IPS-18a (cell line): ENCODE measurements at regions not wholly inside any gene's neighbourhood (a gene's known extent, or its start where the extent isn't known, plus 50 kb on each side); places are given as distances from the start of the nearest gene placed in this dataset.
"Not testable (repeated sequence)": the region's sequence is repeated elsewhere in the genome, so short reads cannot be mapped to it uniquely, and the experiment has no call there.

Experiments used
- H3K27ac ChIP-seq: one replicate; pipeline ENCODE4 v1.5.1; 2013; ENCODE audit warnings: low read length
- H3K27me3 ChIP-seq: one replicate; pipeline ENCODE4 v1.6.1; 2013; ENCODE audit warnings: mild to moderate bottlenecking, low read length; ENCODE audit not compliant: control insufficient read depth, insufficient read depth
- H3K36me3 ChIP-seq: one replicate; pipeline ENCODE4 v1.6.1; 2013; ENCODE audit warnings: low read depth, low read length; ENCODE audit not compliant: control insufficient read depth
- H3K4me1 ChIP-seq: one replicate; pipeline ENCODE4 v1.6.1; 2013; ENCODE audit warnings: low read depth, low read length; ENCODE audit not compliant: control insufficient read depth
- H3K4me3 ChIP-seq: one replicate; pipeline ENCODE4 v1.5.1; 2013; ENCODE audit warnings: low read length
- H3K9ac ChIP-seq: one replicate; pipeline ENCODE4 v1.6.1; 2013; ENCODE audit warnings: mild to moderate bottlenecking, low read length, moderate library complexity
- H3K9me3 ChIP-seq: one replicate; pipeline ENCODE4 v1.6.1; 2013; ENCODE audit warnings: low read depth, low read length; ENCODE audit not compliant: control insufficient read depth

DNA sequence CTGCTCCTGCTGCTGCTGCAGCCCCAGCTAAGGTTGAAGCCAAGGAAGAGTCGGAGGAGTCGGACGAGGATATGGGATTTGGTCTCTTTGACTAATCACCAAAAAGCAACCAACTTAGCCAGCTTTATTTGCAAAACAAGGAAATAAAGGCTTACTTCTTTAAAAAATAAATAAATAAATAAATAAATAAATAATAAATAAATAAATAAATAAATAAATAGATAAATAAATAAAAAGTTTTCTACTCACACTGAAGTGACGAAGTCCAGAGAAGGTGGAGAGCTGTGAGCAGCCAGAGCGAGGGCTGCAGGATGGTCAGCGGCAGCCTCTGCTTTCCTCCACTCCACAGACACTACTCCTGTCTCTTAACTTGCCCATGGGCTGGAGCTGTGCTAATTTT, 105.6 kb upstream of the ATL2 start:
- not testable (repeated sequence) for H3K9ac ChIP-seq, H3K4me1 ChIP-seq, H3K36me3 ChIP-seq, H3K27me3 ChIP-seq, H3K27ac ChIP-seq, H3K9me3 ChIP-seq, H3K4me3 ChIP-seq

DNA sequence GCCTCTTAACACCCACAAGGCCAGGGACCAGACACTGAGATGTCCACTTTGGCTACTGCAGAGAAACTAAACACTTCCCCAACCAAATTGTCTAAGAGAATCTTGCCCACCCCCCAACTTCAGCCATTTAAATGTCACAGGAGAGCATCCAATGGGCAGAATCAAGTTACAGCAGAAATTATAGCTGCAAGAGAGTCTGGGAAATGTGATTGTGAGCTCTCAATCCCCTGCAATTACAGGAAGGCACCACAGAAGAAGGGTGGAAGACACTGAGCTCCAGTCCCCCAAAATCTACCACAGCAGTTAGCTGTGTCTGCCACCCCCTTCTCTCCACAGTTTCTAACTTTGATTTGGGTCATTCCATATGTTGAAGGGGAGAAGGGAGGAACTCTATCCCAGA, 103.5 kb upstream of the ATL2 start:
- H3K4me3 ChIP-seq: no peak overlapping the region
- no peaks in the 10 kb centered on the region for H3K4me1 ChIP-seq
- no peaks in the 10 kb centered on the region for H3K36me3 ChIP-seq
- H3K27ac ChIP-seq: no peak overlapping the region
- H3K9ac ChIP-seq: no peak overlapping the region
- peaks cover 3% of the 10 kb centered on the region for H3K9me3 ChIP-seq
- no peaks in the 10 kb centered on the region for H3K27me3 ChIP-seq

DNA sequence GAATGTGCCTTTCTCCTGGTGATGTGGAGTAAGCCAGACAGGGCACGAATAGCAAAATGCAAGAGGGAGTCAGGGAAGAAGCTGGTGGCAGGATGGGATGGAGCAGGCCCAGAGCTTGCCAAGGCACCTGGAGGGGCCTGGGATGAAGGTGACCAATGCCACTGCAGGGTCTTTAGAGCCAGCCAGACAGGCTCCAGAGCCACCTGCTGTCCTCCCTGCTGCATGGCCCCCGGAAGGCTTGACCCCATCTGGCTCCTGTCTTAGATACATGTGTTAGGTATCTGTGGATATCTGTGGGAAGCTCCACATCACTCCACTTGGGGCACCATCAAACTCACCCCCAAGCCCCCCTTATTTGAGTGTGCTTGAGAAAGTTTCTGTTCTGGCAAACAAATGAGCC, 99.9 kb upstream of the ATL2 start:
- H3K9ac ChIP-seq: no peak overlapping the region
- no peaks in the 10 kb centered on the region for H3K27me3 ChIP-seq
- H3K4me1 ChIP-seq: no peaks in the 10 kb centered on the region
- no peaks in the 10 kb centered on the region for H3K36me3 ChIP-seq
- peaks cover 3% of the 10 kb centered on the region for H3K9me3 ChIP-seq
- no peak overlapping the region for H3K27ac ChIP-seq
- no peak overlapping the region for H3K4me3 ChIP-seq

DNA sequence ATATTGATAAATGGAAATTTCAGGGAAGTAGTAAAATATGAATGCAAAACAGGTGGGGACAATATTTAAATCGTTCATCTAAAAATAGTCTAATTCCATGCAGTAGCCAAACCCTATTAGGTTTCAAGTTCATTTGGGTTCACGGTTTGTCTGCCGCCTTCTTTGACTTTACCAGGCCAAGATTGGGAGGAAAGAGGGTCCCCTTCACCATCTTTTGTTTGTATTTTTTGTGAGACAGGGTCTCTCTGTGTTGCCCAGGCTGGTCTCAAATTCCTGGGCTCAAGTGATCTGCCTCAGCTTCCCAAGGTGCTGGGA, 98.5 kb upstream of the ATL2 start:
- H3K27ac ChIP-seq: no peak overlapping the region
- no peaks in the 10 kb centered on the region for H3K9me3 ChIP-seq
- H3K36me3 ChIP-seq: no peaks in the 10 kb centered on the region
- H3K27me3 ChIP-seq: no peaks in the 10 kb centered on the region
- no peaks in the 10 kb centered on the region for H3K4me1 ChIP-seq
- H3K4me3 ChIP-seq: no peak overlapping the region
- H3K9ac ChIP-seq: no peak overlapping the region

DNA sequence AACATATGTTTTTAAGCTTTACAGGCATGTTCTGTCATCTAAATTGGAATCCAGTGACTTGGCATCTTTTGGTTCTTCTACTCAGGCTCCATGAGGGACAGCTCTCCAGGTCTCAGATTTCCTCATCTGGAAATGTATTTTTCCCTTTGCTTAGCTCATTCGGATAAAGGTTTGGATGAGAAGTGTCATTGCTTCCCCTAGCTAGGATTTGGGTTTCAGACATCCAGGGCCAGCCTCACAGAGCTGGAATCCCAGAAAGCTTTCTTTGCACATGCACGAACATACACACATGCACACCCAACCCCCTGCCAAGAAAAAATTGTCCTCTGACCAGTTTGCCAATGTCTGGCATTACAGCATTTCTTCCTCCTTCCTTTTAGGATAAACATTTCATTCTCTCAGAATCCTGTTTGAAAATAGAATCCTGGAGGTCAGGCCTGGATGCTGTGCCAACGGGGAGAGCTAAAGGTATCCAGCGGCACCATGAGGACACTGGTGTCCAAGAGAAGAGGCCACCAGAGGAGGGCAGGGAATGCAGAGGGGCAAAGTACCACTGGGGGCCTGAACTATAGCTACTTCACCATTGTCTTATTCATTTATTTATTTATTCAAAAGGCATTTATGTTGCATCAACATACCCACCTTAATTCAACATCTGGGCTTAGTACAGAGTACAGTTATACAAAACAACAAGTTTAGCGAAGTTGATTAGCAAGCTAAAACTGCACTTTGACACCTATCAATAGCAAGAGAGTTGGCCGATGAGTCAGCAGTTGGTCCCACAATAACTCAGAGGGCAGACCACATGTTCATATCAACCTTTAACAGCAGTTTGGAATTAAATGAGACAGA, 97.9 kb upstream of the ATL2 start:
- no peaks in the 10 kb centered on the region for H3K27me3 ChIP-seq
- no peaks in the 10 kb centered on the region for H3K9me3 ChIP-seq
- H3K27ac ChIP-seq: no peak overlapping the region
- no peak overlapping the region for H3K4me3 ChIP-seq
- H3K4me1 ChIP-seq: no peaks in the 10 kb centered on the region
- H3K9ac ChIP-seq: no peak overlapping the region
- no peaks in the 10 kb centered on the region for H3K36me3 ChIP-seq

DNA sequence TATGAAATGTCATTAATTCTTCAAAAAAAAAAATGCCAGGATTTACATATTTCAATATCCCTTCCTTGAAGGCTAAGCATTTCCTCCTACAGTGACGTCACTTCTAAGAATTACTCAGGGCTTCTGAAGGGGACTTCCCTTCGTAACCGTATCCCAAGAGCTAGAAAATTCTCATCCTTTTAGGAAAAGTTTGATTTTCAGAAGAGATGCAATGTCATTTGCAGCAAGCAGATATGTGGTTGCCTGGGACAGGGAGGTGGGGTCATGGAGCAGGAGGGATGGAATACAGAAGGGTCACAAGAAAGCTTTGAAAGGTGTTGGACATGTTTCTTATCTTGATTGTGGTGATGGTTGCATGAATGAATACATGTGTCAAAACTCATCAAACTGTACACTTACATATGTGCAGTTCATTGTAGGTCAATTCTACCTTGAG, 97.0 kb upstream of the ATL2 start:
- no peaks in the 10 kb centered on the region for H3K27me3 ChIP-seq
- no peak overlapping the region for H3K4me3 ChIP-seq
- no peaks in the 10 kb centered on the region for H3K4me1 ChIP-seq
- H3K36me3 ChIP-seq: no peaks in the 10 kb centered on the region
- H3K9ac ChIP-seq: no peak overlapping the region
- H3K27ac ChIP-seq: no peak overlapping the region
- H3K9me3 ChIP-seq: no peaks in the 10 kb centered on the region

DNA sequence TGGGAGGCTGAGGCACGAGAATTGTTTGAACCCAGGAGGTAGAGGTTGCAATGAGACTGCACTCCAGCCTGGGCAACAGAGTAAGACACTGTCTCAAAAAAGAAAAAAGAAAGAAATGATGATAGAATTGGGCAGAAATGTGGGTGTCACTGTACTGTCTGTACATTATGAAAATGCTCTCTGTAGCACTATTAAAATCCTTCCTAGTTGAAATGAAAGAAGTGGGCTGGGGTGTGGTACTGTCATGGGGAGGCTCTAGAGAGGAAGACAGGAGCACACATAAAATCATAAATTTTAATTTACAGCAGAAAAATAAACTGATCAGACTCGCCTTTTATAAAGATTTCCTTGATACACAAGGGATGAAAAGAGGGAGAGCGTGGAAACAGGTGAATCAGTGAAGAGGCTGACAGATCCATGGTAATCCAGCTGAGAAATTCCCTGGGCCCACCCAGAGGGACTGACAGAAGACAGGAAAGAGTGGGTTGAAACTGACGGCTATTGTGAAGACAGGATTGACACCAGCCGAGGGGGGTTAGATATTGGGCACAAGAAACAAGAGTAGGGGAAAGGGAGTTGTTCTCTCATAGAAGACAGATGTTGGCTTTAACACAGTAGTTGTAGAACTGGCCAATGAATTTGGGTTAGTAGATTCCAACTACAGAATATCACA, 96.4 kb upstream of the ATL2 start:
- Histone ChIP-seq H3K27me3 (no peaks in the 10 kb centered on the region), H3K4me1 (no peaks in the 10 kb centered on the region), H3K4me3 (no peak overlapping the region), H3K9ac (no peak overlapping the region), H3K9me3 (no peaks in the 10 kb centered on the region), H3K27ac (no peak overlapping the region), H3K36me3 (no peaks in the 10 kb centered on the region)

DNA sequence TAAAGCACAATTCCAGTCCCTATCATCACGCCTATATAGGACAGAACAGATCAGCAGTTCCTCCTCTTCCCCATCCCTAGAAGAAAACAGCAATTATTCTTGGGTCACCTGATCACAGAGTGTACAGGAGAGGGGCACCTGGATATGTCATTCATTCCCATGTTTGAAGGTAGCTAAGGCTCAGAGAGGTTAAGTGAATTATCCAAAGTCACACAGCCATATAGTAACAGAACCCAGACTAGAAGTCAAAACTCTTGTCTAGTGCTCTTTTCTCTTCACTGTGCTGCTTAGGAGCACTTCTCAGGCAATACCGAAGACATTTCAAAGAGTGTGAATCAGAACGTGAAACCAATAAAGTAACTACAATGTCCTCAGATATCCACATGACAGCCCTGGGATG, 93.0 kb upstream of the ATL2 start:
- Histone ChIP-seq H3K4me1 (no peaks in the 10 kb centered on the region), H3K36me3 (no peaks in the 10 kb centered on the region), H3K9ac (no peak overlapping the region), H3K9me3 (no peaks in the 10 kb centered on the region), H3K27me3 (no peaks in the 10 kb centered on the region), H3K27ac (no peak overlapping the region), H3K4me3 (no peak overlapping the region)

DNA sequence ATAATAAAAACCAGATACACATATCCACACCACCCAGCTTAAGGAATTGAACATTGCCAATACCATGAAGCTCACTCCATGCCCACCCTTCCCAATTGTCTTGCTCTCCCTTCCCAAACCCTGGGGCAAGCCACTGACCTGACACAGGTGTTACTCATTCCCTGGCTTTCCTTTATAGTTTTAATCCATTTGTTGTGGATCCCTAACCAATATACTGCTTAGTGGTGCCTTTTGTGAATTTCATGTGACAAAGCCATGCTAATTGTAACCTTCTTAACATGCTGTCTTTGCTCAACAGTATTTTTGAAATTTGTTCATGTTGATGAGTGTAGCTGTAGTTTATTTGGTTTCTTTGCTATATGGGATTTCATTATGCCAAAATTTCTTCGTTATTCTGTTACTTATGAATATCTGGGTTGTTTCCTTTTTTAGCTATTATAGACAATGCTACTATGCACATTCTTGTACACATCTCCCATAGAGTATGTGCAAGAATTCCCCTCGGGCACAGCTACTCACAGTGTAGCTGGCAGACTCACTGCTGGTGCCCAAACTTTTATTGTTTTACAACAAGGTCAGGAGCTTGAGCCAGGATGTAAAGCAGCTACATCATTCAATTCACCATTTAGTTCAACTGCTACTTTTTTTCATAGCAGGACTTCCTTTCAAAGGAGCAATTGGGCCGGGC, 90.8 kb upstream of the ATL2 start:
- Histone ChIP-seq H3K9me3 (no peaks in the 10 kb centered on the region), H3K9ac (no peak overlapping the region), H3K36me3 (no peaks in the 10 kb centered on the region), H3K27ac (no peak overlapping the region), H3K4me1 (no peaks in the 10 kb centered on the region), H3K27me3 (no peaks in the 10 kb centered on the region), H3K4me3 (no peak overlapping the region)

DNA sequence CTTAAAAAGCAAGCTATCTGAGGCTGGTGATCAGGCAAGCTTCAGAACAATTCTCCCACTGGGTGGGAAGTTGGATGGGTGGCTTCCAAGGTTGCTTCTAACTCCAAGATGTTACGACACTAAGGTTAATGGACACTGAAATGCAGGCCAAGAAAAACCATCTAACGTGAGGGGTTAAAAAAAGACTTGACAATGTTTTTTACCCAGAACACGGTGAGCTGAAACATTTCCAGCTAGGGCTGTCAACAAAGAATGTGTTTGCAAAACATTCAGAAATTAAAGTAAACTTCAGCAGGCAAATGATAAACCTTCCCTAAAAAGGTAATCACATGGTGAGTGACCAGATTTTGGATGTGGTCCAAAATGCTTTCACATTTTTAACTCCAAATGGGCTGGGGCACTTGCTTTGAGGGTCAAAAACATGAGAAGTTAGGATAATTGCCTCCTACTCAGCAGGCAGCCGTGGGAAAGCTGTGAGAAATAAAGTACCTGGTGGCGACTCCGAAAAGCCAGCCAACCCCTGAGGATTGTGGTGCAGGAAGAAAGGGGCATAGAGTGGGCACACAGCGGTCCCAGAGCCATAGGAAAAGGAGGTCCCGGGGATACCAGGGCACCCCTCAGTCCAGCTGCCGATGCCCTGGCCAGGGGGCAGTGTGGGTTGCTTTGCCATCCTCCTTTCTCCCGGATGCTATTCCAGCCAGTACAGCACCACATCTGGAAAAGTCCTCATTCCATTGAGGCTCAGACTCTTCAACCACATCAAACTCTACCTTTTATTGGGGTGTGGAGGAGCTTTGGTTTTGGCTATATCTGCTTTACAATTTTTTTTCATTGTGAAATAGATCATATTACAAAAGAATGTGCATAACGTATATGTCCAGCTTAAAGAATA, 90.0 kb upstream of the ATL2 start:
- no peak overlapping the region for H3K4me3 ChIP-seq
- H3K36me3 ChIP-seq: no peaks in the 10 kb centered on the region
- no peaks in the 10 kb centered on the region for H3K27me3 ChIP-seq
- H3K9ac ChIP-seq: no peak overlapping the region
- no peaks in the 10 kb centered on the region for H3K9me3 ChIP-seq
- H3K27ac ChIP-seq: no peak overlapping the region
- no peaks in the 10 kb centered on the region for H3K4me1 ChIP-seq

DNA sequence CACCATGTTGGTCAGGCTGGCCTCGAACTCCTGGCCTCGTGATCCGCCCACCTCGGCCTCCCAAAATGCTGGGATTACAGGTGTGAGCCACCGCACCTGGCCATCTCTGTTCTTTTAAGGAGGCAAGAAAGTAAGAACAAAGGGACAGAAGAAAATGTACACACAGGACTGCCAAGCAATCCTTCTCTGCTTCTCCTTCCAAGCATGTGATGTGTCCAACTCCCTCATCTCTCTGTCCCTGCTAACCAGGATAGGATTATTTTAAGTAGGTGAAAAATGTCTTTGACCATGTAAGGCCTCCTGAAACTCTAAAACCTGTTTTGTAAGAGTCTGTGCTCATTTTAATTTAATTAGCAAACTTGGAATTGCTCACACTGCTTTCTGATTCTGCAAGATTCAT, 89.3 kb upstream of the ATL2 start:
- H3K36me3 ChIP-seq: no peaks in the 10 kb centered on the region
- no peaks in the 10 kb centered on the region for H3K4me1 ChIP-seq
- H3K9me3 ChIP-seq: no peaks in the 10 kb centered on the region
- no peak overlapping the region for H3K27ac ChIP-seq
- no peaks in the 10 kb centered on the region for H3K27me3 ChIP-seq
- no peak overlapping the region for H3K4me3 ChIP-seq
- H3K9ac ChIP-seq: no peak overlapping the region
